ENCODE measurements at regions not wholly inside any gene's neighbourhood (a gene's known extent, or its start where the extent isn't known, plus 50 kb on each side); places are given as distances from the start of the nearest gene placed in this dataset.

- no peak overlapping the region for H3K4me3 ChIP-seq (ENCODE audit: insufficient read depth, low read depth, low read length)
- TF ChIP-seq POLR2A (IDR thresholded peaks at IDR 0.05; ENCODE audit: low read depth, low read length) (no peak), ELK1 (IDR thresholded peaks at IDR 0.05; ENCODE audit: borderline replicate concordance, low read depth, low read length) (no peak), RAD21 (IDR thresholded peaks at IDR 0.05; ENCODE audit: low read length) (no peak), BHLHE40 (IDR thresholded peaks at IDR 0.05; ENCODE audit: low read depth, low read length) (no peak), RCOR1 (IDR thresholded peaks at IDR 0.05; ENCODE audit: insufficient replicate concordance, low read length) (no peak)
- no peak overlapping the region for H2AFZ ChIP-seq (replicated peaks; ENCODE audit: low read length, poor library complexity)
- no peak for ATAC-seq (ENCODE audit: low read depth)
- no peaks in the 10 kb centered on the region for H3K36me3 ChIP-seq (ENCODE audit: control insufficient read depth, insufficient read depth, low read length)
- CTCF ChIA-PET = interaction anchor here (0.6 kb wide), 1 partner anchor 12 kb away, joined by 7 read pairs; no protein-coding TSS in a partner anchor
- dilution Hi-C loops (cut with HindIII; ENCODE audit: low sequenced_read_pairs, unreplicated experiment) (no loop called here), intact Hi-C loops (cut with micrococcal nuclease) (no loop called here), in situ Hi-C loops (cut with MboI; ENCODE audit: low sequenced_read_pairs) (no loop called here)
- H3K23ac ChIP-seq (ENCODE audit: low read depth, low read length) = no peak overlapping the region
- peaks cover 7% of the 10 kb centered on the region for H3K27me3 ChIP-seq (ENCODE audit: control insufficient read depth, insufficient read depth, low read length)
- H3K14ac ChIP-seq (replicated peaks; ENCODE audit: low read depth, low read length) = no peak overlapping the region
- H3K9me3 ChIP-seq (ENCODE audit: control insufficient read depth, insufficient read depth, low read length) = no peaks in the 10 kb centered on the region
- no peak overlapping the region for H3K56ac ChIP-seq (ENCODE audit: extremely low read depth, insufficient read depth, low read length)
- H2AK5ac ChIP-seq (ENCODE audit: low read depth, low read length) = no peak overlapping the region
- no peak overlapping the region for H2BK120ac ChIP-seq (ENCODE audit: low read depth, low read length)
- WGBS, 2 experiments (ENCODE audit: extremely low coverage in 2 of 2, insufficient read length in 1 of 2) = no CpG with 5 or more reads among the region's 7 CpGs
- H3K9ac ChIP-seq (ENCODE audit: low read depth, low read length) = no peak overlapping the region
- POLR2A ChIA-PET (ENCODE audit: unreplicated experiment) = no interaction called here
- no peak overlapping the region for H3K4ac ChIP-seq (ENCODE audit: low read depth, low read length)
- H3K79me1 ChIP-seq (ENCODE audit: low read depth in 1 of 2, low read length in 2 of 2) = no peaks in the 10 kb centered on the region
- no peak overlapping the region for H2BK15ac ChIP-seq (ENCODE audit: low read depth, low read length)
- no peak overlapping the region for H3K18ac ChIP-seq (ENCODE audit: low read depth, low read length)
- no peaks in the 10 kb centered on the region for H4K20me1 ChIP-seq (ENCODE audit: insufficient read depth, low read length)
- H4K8ac ChIP-seq (ENCODE audit: low read depth in 2 of 2, low read length in 2 of 2) = no peak overlapping the region
- no peak overlapping the region for H4K5ac ChIP-seq (ENCODE audit: low read depth, low read length)
- no peak overlapping the region for H3K4me2 ChIP-seq (ENCODE audit: low read depth, low read length)
- no peak overlapping the region for H3K27ac ChIP-seq (ENCODE audit: insufficient read depth, low read length)
- H2BK20ac ChIP-seq (ENCODE audit: low read depth, low read length) = no peak overlapping the region
- BruUV-seq (replicated peaks) = no TSS peak
- H2BK5ac ChIP-seq (ENCODE audit: low read depth, low read length, poor library complexity, severe bottlenecking) = no peak overlapping the region
- no peak overlapping the region for H4K91ac ChIP-seq (ENCODE audit: insufficient read depth, low read depth, low read length)
- H3K9me1 ChIP-seq (ENCODE audit: insufficient read depth, low read length) = peaks cover 3% of the 10 kb centered on the region; the same call in 1 of the 2 replicates
- H3K4me1 ChIP-seq (ENCODE audit: control insufficient read depth, insufficient read depth, low read length) = peaks cover 2% of the 10 kb centered on the region; the same call in 1 of the 2 replicates
- no peak for DNase-seq
- no peak overlapping the region for H2AK9ac ChIP-seq (replicated peaks; ENCODE audit: low read depth, low read length, poor library complexity)
Measured at GRCh38 chr18:10300739-10301138, 153.7 kb upstream of the APCDD1 start.

Data from IMR-90 (cell line).